DMS153 treated with DMSO at 0.1 percent for 48 hours (cell line): ENCODE measurements at regions not wholly inside any gene's neighbourhood (a gene's known extent, or its start where the extent isn't known, plus 50 kb on each side); places are given as distances from the start of the nearest gene placed in this dataset.
"Not testable (repeated sequence)": the region's sequence is repeated elsewhere in the genome, so short reads cannot be mapped to it uniquely, and the experiment has no call there.

Experiments used
- DNase-seq: peaks from one replicate; lab custom pipeline; 2025; ENCODE audit not compliant: unreplicated experiment; lab: John Stamatoyannopoulos, UW

- DNase-seq, result no peak
These were observed 450.8 kb downstream of the PTPRU start for GRCh38 chr1:29687166-29687565.

GRCh38 chr1:29686012-29686930, 449.9 kb downstream of the PTPRU start:
- no peak for DNase-seq

DNA sequence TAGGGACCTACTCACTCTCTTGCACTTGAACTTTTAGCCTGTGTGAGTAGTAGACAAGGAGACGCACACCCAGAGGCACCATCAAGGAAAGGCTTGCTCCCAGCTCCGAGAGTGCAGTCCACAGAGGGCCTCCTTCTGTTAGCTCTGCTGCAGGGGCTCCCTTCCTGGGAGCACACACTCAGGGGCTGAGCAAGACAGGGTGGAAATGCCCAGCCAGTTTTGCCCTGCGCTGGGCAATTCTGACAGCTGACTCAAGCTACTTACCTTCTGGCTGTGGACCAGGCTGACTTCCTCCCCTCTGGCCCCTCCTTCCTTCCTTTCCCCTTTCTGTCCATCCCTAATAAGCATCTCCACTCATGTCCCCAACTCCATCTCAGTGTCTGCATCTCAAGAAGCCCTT, 449.1 kb downstream of the PTPRU start:
- no peak for DNase-seq

- DNase-seq, result no peak
These were observed 447.8 kb downstream of the PTPRU start for GRCh38 chr1:29684141-29684540.

DNA sequence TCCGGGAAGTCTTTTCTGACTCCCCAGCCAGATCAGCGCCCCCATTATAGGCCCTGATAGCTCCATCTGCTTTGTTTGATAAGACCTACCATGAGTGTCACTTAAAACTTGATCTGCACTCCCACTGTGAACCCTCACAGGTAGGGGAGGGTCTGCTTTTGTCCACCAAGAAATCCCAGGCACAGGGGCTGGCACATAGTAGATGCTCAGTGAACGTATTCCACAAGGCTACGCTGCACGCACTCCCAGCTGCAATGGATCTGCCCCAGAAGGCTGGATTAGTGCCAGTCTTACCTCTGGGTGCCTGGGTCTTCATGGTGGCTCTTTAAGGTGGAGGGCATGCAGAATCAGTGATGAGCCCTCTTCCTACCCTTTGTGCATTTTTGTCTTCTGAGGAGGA, 447.1 kb downstream of the PTPRU start:
- DNase-seq, result no peak

DNA sequence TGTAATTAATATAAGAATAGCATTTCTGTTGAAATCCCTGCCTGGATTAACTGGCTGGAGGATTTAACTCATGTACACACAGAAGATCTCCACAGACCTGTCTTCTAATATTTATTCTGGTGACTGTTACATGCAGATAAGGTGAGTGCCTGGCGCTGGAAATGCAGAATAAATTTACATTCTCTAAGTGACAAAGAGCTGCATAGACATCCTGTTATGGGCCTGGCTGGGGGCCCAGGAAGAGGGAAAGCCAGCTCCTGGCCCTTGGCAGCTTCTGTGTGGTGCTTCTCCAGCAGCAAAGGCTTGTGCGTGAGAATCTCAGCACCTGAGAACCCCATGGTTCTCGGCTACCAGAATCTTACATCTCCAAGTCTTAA, 446.6 kb downstream of the PTPRU start:
- DNase-seq, result peak; percentile 98

GRCh38 chr1:29682171-29682918, 446.0 kb downstream of the PTPRU start:
- peak; percentile 69 for DNase-seq

- not testable (repeated sequence) for DNase-seq
These were observed 445.1 kb downstream of the PTPRU start for GRCh38 chr1:29681416-29681815.

GRCh38 chr1:29679828-29680558, 443.7 kb downstream of the PTPRU start:
- DNase-seq, result no peak

- DNase-seq, result no peak
These were observed 443.0 kb downstream of the PTPRU start for GRCh38 chr1:29679316-29679715.

GRCh38 chr1:29677028-29678024, 441.0 kb downstream of the PTPRU start:
- no peak for DNase-seq

GRCh38 chr1:29676496-29676895, 440.2 kb downstream of the PTPRU start:
- DNase-seq, result no peak

DNA sequence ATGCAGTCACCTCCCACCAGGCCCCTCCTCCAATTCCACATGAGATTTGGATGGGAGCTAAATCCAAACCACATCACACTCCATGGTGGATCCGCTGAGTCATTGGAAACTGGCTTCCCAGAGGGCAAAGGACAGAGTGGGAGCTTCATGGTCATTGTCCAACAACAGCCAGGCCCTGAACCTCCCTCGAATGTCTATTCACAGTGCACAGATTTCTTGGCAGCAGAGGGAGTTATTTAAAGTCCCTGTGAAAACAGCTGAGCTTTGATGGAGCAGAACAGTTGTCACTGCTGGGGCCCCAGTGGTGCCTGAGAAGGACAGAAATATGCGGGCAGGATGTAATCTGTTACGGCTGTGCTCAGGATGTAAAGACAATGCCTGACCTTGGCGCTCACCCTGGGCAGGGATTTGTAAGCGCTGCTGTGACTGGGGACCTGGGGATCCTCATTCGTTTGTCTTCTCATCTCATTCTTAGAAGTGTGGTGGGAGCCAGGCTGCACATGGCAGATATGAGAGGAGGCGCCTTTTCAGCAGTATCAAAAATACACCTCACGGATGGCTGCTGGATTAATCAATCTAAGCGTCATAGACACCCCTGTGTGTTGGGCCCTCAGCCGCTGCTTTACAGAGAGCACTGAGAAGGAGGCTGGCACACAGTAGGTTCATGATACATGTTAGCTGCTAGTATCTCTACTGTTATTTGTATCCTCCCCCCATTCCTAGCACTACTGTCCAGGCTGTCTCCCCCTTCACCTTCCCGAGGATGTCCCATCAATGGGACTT, 439.4 kb downstream of the PTPRU start:
- no peak for DNase-seq

DNA sequence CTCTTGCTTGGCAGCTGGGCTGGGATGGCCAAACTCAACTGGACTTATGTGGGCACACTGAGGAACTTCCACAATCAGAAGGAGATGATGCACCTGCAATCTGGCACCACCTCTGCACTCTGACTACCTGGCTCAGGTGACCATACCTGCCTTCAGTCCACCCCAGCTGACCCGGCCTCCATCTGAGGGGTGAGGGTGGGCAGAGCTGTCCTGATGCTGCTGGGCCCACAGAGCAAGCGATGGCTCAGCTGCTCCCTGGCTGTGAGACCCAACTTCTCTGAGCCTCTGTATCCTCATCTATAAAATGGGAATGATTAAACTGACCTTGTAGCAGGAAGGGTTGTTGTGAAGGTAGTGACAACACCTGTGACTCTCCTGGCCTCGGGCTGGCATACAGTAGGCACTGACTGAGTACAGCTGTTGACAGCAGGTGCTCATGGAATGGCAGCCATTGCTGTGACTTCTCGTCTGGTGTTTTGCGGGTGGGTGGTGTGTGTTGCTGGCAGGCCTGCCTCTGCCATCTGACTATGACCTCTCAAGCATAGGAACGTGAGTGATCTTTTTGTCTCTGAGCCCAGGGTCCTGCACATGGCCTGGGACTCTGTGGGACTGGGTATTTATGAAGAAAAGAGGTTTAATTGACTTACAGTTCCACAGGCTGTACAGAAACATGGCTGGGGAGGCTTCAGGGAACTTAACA, 438.5 kb downstream of the PTPRU start:
- no peak for DNase-seq

DNA sequence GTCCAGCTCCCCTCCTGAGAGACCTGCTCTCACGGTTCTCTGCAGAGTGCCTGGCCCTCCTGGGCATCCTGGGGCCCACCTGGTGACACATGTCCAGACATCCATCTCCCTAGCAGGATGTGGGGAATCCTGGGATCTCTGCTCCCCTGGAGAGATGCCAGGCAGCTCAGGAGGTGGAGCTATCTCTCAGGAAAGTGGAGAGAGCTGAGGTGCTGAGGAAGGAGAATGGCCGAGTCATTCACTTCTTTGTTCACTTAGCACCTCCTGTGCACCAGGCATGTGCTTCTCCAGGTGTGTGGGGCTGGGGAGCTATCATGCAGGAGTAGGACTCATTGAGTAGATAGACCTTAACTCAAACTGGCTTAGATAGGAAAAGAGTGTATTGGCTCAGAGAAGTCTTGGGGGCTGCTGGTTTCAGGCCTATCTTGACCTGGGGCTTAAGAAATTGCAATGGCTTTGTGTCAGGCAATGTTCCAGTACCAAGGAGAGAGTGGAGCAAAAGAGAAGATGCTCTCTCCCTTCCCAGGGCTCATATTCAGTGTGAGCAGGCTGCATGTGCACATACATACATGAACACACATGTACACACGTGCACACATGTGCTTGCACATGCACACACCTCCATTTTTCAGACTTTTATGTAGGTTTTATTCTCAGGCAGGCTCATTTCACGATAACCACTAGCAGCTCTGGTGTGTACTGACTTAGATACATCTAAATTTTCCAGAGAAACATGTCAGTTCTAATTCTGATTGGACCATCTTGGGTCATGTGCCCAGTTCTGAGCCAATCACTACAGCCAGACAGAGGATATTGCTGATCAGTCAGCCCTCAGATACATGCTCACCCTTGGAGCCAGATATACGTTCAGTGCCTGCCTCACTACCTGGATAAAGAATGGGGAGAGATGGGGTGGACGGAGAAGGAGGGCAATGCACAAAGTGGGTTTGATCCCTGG, 437.6 kb downstream of the PTPRU start:
- DNase-seq, result no peak

GRCh38 chr1:29673228-29673500, 436.8 kb downstream of the PTPRU start:
- no peak for DNase-seq

DNA sequence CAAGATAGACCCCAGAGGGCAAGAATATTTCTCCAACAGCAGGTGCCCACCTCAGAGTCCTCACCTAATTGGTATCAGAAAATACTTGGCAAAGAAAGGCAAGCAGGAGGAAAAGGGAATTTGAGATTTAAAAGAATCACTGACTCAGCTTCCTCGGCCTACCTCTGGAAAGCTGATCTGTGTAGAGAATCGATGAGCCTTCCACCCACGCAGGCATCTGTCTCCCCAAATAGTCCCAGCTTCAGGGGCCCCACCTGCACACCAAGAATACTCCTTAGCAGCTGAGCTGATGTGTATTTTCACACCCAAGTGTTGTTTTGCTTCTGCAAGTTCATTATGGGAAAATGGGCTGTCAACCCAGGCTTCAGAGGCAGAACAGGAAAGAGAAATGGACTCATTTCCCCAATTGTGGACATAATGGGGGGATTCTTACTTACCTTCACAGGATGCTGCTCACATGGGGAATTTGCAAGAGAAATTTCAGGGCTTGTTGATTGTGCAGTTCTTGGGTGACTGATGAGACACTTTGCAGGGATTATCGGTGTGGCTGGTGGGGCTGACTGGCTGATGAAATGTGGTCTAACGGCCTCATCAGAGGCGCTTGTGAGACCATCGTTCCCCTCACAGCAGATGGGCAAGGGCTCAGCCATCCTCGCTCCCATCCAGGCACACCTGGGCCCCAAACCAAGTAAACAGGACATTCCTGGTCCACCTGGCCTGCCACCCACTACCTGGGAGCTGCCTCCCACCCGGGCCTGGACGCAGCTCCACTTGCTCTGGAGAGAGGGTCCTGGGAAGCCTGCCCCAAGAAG, 436.3 kb downstream of the PTPRU start:
- no peak for DNase-seq
